ENCODE measurements at regions not wholly inside any gene's neighbourhood (a gene's known extent, or its start where the extent isn't known, plus 50 kb on each side); places are given as distances from the start of the nearest gene placed in this dataset.

GRCh38 chr2:64766841-64767669 lies 113.3 kb upstream of the SERTAD2 start:
- TF ChIP-seq CTCF (IDR thresholded peaks at IDR 0.05): no peak
- TF ChIP-seq POLR2A (IDR thresholded peaks at IDR 0.05): no peak

Measured in transverse colon (tissue), 3 donors.